Tibial artery (tissue), 4 donors: ENCODE measurements at regions not wholly inside any gene's neighbourhood (a gene's known extent, or its start where the extent isn't known, plus 50 kb on each side); places are given as distances from the start of the nearest gene placed in this dataset.

Experiments
- DNase-seq, 2 donors: peaks; one replicate each; pipeline ENCODE4 v3.0.0-alpha.2; 2019
- H3K27ac ChIP-seq, 2 donors: fragments of 200-600 bp; sonication (generic) in 1 of 2; 1 replicate in 1 of 2; 2 replicates in 1 of 2; pipeline ENCODE4 v1.5.1; 2018 to 2019; ENCODE audit warnings: mild to moderate bottlenecking in 1 of 2
- H3K27me3 ChIP-seq, 2 donors: fragments of 200-600 bp; sonication (generic) in 1 of 2; one replicate each; pipeline versions ENCODE4 v1.5.1 to v1.6.0; 2016 to 2019
- H3K36me3 ChIP-seq, 3 donors: fragments of 200-600 bp; sonication (generic) in 2 of 3; one replicate each; pipeline ENCODE4 v1.5.1; 2016 to 2019; ENCODE audit warnings: mild to moderate bottlenecking in 2 of 3
- H3K4me1 ChIP-seq, 4 donors: fragments of 200-600 bp; sonication (generic) in 2 of 4; 1 replicate in 3 of 4; 2 replicates in 1 of 4; pipeline ENCODE4 v1.5.1; 2016 to 2019
- H3K4me3 ChIP-seq, 2 donors: fragments of 200-600 bp; sonication (generic) in 1 of 2; 1 replicate in 1 of 2; 2 replicates in 1 of 2; pipeline ENCODE4 v1.5.1; 2018 to 2019; ENCODE audit warnings: mild to moderate bottlenecking in 2 of 2
- H3K9me3 ChIP-seq, 3 donors: fragments of 200-600 bp; sonication (generic) in 1 of 3; one replicate each; pipeline ENCODE4 v1.5.1; 2016 to 2019
- intact Hi-C: fragments of 100-400 bp; cut with DNase I; formaldehyde crosslinking; loops from one replicate; pipeline ENCODE4 v1.15.0; 2023; ENCODE audit warnings: low total_unique reads
- TF ChIP-seq, protein P1 (sequence below), 2 experiments: fragments of 200-600 bp in 1 of 2; fragments of 450-650 bp in 1 of 2; IDR thresholded peaks; one replicate each; pipeline ENCODE4 v1.5.1; 2017 to 2019; ENCODE audit warnings: antibody characterized with exemption in 2 of 2, mild to moderate bottlenecking in 1 of 2, moderate library complexity in 1 of 2

DNA sequence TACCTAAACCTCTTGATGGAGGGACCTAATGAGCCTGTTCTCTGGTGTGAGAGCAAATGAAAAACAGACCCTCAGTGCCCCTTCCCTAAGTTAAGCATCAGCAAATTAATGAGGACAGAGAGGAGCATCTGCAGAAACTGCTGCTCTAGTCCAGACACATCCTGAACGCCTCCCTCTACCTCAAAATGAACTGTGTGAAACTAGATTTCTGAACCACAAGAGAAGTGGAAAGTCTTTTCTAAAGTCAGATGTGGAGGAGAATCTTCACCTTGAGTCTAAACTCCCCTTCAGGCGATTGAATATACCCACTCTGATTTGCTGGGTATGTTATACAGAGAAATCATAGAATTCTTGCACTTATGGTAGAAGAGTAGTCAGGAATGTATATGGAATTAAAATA is 104.4 kb upstream of the AMZ2 start:
- Histone ChIP-seq H3K4me1 (no peaks in the 10 kb centered on the region), H3K4me3 (no peak overlapping the region), H3K36me3 (no peaks in the 10 kb centered on the region), H3K27ac (no peak overlapping the region), H3K27me3 (no peaks in the 10 kb centered on the region), H3K9me3 (no peaks in the 10 kb centered on the region)
- DNase-seq, result no peak
- intact Hi-C loops, result no loop called here
- TF ChIP-seq, protein P1, sequence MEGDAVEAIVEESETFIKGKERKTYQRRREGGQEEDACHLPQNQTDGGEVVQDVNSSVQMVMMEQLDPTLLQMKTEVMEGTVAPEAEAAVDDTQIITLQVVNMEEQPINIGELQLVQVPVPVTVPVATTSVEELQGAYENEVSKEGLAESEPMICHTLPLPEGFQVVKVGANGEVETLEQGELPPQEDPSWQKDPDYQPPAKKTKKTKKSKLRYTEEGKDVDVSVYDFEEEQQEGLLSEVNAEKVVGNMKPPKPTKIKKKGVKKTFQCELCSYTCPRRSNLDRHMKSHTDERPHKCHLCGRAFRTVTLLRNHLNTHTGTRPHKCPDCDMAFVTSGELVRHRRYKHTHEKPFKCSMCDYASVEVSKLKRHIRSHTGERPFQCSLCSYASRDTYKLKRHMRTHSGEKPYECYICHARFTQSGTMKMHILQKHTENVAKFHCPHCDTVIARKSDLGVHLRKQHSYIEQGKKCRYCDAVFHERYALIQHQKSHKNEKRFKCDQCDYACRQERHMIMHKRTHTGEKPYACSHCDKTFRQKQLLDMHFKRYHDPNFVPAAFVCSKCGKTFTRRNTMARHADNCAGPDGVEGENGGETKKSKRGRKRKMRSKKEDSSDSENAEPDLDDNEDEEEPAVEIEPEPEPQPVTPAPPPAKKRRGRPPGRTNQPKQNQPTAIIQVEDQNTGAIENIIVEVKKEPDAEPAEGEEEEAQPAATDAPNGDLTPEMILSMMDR (IDR thresholded peaks at IDR 0.05), result no peak

GRCh38 chr17:68145088-68145487 is 102.8 kb upstream of the AMZ2 start:
- intact Hi-C loops, result no loop called here
- no peak for DNase-seq
- Histone ChIP-seq H3K4me3 (no peak overlapping the region), H3K27me3 (no peaks in the 10 kb centered on the region), H3K4me1 (no peaks in the 10 kb centered on the region), H3K36me3 (no peaks in the 10 kb centered on the region), H3K9me3 (no peaks in the 10 kb centered on the region), H3K27ac (no peak overlapping the region)
- TF ChIP-seq, protein P1 (IDR thresholded peaks at IDR 0.05), result no peak

DNA sequence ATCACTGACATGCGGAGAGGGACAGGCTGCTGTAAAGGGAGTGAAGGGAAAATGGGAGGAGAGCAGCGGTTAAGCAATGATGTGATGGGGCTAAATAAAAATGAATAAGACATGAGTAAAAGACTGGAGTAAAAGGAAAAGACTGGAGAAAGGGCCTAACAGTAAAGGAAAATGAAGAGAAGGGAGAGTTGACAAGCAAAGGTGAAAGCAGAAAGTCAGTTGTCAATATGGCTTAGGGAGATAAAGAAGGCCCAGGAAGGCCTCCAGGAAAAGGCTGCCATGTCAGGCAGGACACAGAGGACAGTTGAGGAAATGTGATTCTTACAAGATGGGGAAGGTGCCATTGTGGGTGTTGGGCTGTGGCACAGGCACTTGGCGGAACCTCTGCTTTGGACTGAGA is 98.9 kb upstream of the AMZ2 start:
- Histone ChIP-seq H3K27ac (no peak overlapping the region), H3K36me3 (no peaks in the 10 kb centered on the region), H3K4me1 (no peaks in the 10 kb centered on the region), H3K9me3 (no peaks in the 10 kb centered on the region), H3K27me3 (no peaks in the 10 kb centered on the region), H3K4me3 (no peak overlapping the region)
- intact Hi-C loops, result no loop called here
- TF ChIP-seq, protein P1 (IDR thresholded peaks at IDR 0.05), result no peak
- no peak for DNase-seq

- Histone ChIP-seq H3K27ac (no peak overlapping the region), H3K4me1 (no peaks in the 10 kb centered on the region), H3K27me3 (no peaks in the 10 kb centered on the region), H3K4me3 (no peak overlapping the region), H3K36me3 (no peaks in the 10 kb centered on the region), H3K9me3 (no peaks in the 10 kb centered on the region)
- TF ChIP-seq, protein P1 (IDR thresholded peaks at IDR 0.05), result no peak
- DNase-seq, result no peak
- intact Hi-C loops, result no loop called here
Observed at GRCh38 chr17:68152161-68152571, 95.7 kb upstream of the AMZ2 start.

GRCh38 chr17:68155692-68156091 is 92.2 kb upstream of the AMZ2 start:
- H3K27ac ChIP-seq, result no peak overlapping the region
- intact Hi-C loops, result no loop called here
- no peaks in the 10 kb centered on the region for H3K27me3 ChIP-seq

More at GRCh38 chr17:68155692-68156091, 92.2 kb upstream of the AMZ2 start:
- Histone ChIP-seq H3K4me3 (no peak overlapping the region), H3K9me3 (no peaks in the 10 kb centered on the region), H3K4me1 (no peaks in the 10 kb centered on the region), H3K36me3 (peaks cover 0 to 2% (median 0%) of the 10 kb centered on the region in 3 donors)
- TF ChIP-seq, protein P1 (IDR thresholded peaks at IDR 0.05), result no peak
- DNase-seq, result no peak
